ENCODE measurements at regions not wholly inside any gene's neighbourhood (a gene's known extent, or its start where the extent isn't known, plus 50 kb on each side); places are given as distances from the start of the nearest gene placed in this dataset.

GRCh38 chr18:60649107-60649506 is 276.5 kb upstream of the MC4R start:
- TF ChIP-seq CTCF (conservative IDR thresholded peaks at IDR 0.05; ENCODE audit: low read depth, low read length) (no peak), MAZ (IDR thresholded peaks at IDR 0.05; ENCODE audit: borderline replicate concordance, low read depth, low read length) (no peak), MAFK (IDR thresholded peaks at IDR 0.05; ENCODE audit: low read depth, low read length) (no peak), FOS (IDR thresholded peaks at IDR 0.05; ENCODE audit: low read depth, low read length) (no peak)
- TF ChIP-seq, protein P1, sequence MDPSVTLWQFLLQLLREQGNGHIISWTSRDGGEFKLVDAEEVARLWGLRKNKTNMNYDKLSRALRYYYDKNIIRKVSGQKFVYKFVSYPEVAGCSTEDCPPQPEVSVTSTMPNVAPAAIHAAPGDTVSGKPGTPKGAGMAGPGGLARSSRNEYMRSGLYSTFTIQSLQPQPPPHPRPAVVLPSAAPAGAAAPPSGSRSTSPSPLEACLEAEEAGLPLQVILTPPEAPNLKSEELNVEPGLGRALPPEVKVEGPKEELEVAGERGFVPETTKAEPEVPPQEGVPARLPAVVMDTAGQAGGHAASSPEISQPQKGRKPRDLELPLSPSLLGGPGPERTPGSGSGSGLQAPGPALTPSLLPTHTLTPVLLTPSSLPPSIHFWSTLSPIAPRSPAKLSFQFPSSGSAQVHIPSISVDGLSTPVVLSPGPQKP (IDR thresholded peaks at IDR 0.05; ENCODE audit: borderline replicate concordance, low read depth, low read length) = no peak

Measured in IMR-90 (cell line).